ENCODE measurements at regions not wholly inside any gene's neighbourhood (a gene's known extent, or its start where the extent isn't known, plus 50 kb on each side); places are given as distances from the start of the nearest gene placed in this dataset.
"Not testable (repeated sequence)": the region's sequence is repeated elsewhere in the genome, so short reads cannot be mapped to it uniquely, and the experiment has no call there.

- ATAC-seq: no peak
Measured at GRCh38 chr12:107196681-107197080, 103.3 kb upstream of the CRY1 start.

GRCh38 chr12:107200394-107200793 is 107.0 kb upstream of the CRY1 start:
- no peak for ATAC-seq
- intact Hi-C loops (cut with DNase I): no loop called here
- WGBS, 3 donors: 66 to 82% (median 72%) methylated on average over 1 of the region's 1 CpG
- H3K4me3 ChIP-seq: no peak overlapping the region
- no peak for DNase-seq
- TF ChIP-seq, protein P1, sequence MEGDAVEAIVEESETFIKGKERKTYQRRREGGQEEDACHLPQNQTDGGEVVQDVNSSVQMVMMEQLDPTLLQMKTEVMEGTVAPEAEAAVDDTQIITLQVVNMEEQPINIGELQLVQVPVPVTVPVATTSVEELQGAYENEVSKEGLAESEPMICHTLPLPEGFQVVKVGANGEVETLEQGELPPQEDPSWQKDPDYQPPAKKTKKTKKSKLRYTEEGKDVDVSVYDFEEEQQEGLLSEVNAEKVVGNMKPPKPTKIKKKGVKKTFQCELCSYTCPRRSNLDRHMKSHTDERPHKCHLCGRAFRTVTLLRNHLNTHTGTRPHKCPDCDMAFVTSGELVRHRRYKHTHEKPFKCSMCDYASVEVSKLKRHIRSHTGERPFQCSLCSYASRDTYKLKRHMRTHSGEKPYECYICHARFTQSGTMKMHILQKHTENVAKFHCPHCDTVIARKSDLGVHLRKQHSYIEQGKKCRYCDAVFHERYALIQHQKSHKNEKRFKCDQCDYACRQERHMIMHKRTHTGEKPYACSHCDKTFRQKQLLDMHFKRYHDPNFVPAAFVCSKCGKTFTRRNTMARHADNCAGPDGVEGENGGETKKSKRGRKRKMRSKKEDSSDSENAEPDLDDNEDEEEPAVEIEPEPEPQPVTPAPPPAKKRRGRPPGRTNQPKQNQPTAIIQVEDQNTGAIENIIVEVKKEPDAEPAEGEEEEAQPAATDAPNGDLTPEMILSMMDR (IDR thresholded peaks at IDR 0.05): no peak
- no peaks in the 10 kb centered on the region for H3K27me3 ChIP-seq (ENCODE audit: insufficient read depth in 3 of 3, low read length in 2 of 3)
- H3K4me1 ChIP-seq: no peaks in the 10 kb centered on the region
- no peak overlapping the region for H3K27ac ChIP-seq
- no peaks in the 10 kb centered on the region for H3K9me3 ChIP-seq
- no peaks in the 10 kb centered on the region for H3K36me3 ChIP-seq (ENCODE audit: insufficient read depth in 1 of 2, low read depth in 1 of 2)

More at GRCh38 chr12:107196681-107197080, 103.3 kb upstream of the CRY1 start:
- intact Hi-C loops (cut with DNase I): no loop called here
- Histone ChIP-seq H3K9me3 (no peaks in the 10 kb centered on the region), H3K4me1 (no peaks in the 10 kb centered on the region), H3K27ac (no peak overlapping the region), H3K36me3 (ENCODE audit: insufficient read depth in 1 of 2, low read depth in 1 of 2) (no peaks in the 10 kb centered on the region), H3K4me3 (no peak overlapping the region), H3K27me3 (ENCODE audit: insufficient read depth in 3 of 3, low read length in 2 of 3) (peaks cover 0 to 2% (median 0%) of the 10 kb centered on the region in 3 donors)
- DNase-seq: no peak
- TF ChIP-seq, protein P1 (IDR thresholded peaks at IDR 0.05): no peak
- 47 to 49% (median 48%) methylated on average over 2 of the region's 2 CpGs for WGBS, 3 donors

GRCh38 chr12:107207931-107208525 is 114.7 kb upstream of the CRY1 start:
- no peak overlapping the region for H3K4me3 ChIP-seq
- DNase-seq: no peak
- H3K4me1 ChIP-seq: no peaks in the 10 kb centered on the region
- intact Hi-C loops (cut with DNase I): no loop called here
- H3K36me3 ChIP-seq (ENCODE audit: insufficient read depth in 1 of 2, low read depth in 1 of 2): no peaks in the 10 kb centered on the region
- TF ChIP-seq, protein P1 (IDR thresholded peaks at IDR 0.05): no peak
- WGBS, 3 donors: 44 to 52% (median 49%) methylated on average over 4 of the region's 4 CpGs
- ATAC-seq: no peak
- no peaks in the 10 kb centered on the region for H3K9me3 ChIP-seq
- no peak overlapping the region for H3K27ac ChIP-seq
- peaks cover 0 to 5% (median 3%) of the 10 kb centered on the region in 3 donors for H3K27me3 ChIP-seq (ENCODE audit: insufficient read depth in 3 of 3, low read length in 2 of 3)

- H3K27me3 ChIP-seq (ENCODE audit: insufficient read depth in 3 of 3, low read length in 2 of 3); DNase-seq; H3K4me1 ChIP-seq; H3K36me3 ChIP-seq (ENCODE audit: insufficient read depth in 1 of 2, low read depth in 1 of 2); H3K4me3 ChIP-seq; ATAC-seq; H3K27ac ChIP-seq; H3K9me3 ChIP-seq; intact Hi-C loops (cut with DNase I): not testable (repeated sequence)
- 85 to 87% (median 86%) methylated on average over 7 of the region's 7 CpGs for WGBS, 3 donors
Measured at GRCh38 chr12:107209700-107210099, 116.4 kb upstream of the CRY1 start.

DNA sequence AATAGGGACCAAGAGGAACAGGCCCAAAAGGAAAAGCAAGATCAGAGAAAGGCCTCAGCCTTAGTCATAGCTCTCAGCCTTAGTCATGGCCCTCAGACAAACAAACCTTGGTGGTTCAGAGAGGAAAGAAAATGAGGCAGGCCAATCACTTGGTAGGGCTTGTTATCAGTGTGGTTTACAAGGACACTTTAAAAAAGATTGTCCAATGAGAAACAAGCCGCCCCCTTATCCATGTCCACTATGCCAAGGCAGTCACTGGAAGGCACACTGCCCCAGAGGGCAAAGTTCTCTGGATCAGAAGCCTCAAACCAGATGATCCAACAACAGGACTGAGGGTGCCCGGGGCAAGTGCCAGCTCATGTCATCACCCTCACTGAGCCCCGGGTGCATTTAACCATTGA is 121.0 kb upstream of the CRY1 start:
- whole genome bisulfite sequencing, 3 donors: 40 to 61% (median 47%) methylated on average over 3 of the region's 3 CpGs
- intact Hi-C loops (cut with DNase I); H3K36me3 ChIP-seq (ENCODE audit: insufficient read depth in 1 of 2, low read depth in 1 of 2); H3K4me3 ChIP-seq; H3K9me3 ChIP-seq; ATAC-seq; H3K27me3 ChIP-seq (ENCODE audit: insufficient read depth in 3 of 3, low read length in 2 of 3); H3K27ac ChIP-seq; H3K4me1 ChIP-seq; DNase-seq: not testable (repeated sequence)

- H3K4me1 ChIP-seq; H3K36me3 ChIP-seq (ENCODE audit: insufficient read depth in 1 of 2, low read depth in 1 of 2); intact Hi-C loops (cut with DNase I); H3K27ac ChIP-seq; H3K27me3 ChIP-seq (ENCODE audit: insufficient read depth in 3 of 3, low read length in 2 of 3); H3K9me3 ChIP-seq; ATAC-seq; H3K4me3 ChIP-seq; DNase-seq: not testable (repeated sequence)
- 79 to 91% (median 90%) methylated on average over 7 of the region's 7 CpGs for WGBS, 3 donors
Measured at GRCh38 chr12:107216411-107216810, 123.1 kb upstream of the CRY1 start.
